ENCODE measurements at regions not wholly inside any gene's neighbourhood (a gene's known extent, or its start where the extent isn't known, plus 50 kb on each side); places are given as distances from the start of the nearest gene placed in this dataset.

DNA sequence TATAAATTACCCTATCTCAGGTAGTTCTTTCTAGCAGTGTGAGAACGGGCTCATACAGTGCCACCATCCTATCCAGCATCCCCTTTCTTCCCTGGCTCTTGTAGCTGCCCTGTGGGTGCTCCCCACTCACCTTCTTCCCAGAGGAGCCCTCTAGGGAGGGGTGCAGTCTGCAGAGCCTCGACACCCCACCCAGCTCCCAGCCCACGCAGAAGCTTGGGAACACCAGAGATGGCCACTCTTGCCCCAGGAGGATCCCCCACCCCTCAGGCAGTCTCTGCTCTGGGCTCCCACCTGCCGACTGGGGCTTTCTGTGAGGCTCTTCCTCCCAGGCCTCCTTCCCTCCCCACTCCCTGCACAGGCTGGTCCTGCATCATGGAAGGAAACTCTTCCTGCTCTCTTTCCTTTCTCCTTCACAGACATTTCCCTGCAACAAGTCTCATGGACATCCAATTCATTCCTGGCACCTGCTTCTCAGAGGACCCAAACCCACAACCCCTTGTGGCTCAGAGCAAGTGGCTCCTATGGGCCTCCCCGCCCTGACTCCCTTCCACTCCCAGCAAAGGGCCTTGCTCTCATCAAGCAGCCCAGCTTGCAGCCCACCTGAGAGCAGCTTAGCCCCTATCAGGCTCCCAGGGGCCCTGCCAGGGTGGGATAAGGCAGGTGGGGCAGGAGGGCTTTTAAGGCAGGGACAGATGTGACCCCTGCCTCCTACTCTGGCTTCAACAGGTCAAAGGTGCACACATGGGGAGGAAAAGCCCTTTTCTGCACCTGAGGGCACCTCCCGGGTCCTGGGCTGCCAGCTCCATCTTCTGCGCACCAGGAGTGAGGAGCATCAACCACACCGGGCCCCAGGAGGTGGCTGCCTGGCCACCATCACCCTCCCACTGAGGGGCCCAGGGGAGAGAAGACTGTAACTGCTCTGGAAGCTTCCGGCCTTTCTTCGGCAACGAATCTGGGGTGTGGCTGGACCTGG, 263.8 kb upstream of the TNRC6C start:
- peaks cover 61% of the 10 kb centered on the region for H3K27me3 ChIP-seq
- 65 to 90% methylated on average over 2 to 11 of the region's 11 CpGs for WGBS, 2 donors (ENCODE audit: low coverage in 1 of 2)
- TF ChIP-seq, protein P1, sequence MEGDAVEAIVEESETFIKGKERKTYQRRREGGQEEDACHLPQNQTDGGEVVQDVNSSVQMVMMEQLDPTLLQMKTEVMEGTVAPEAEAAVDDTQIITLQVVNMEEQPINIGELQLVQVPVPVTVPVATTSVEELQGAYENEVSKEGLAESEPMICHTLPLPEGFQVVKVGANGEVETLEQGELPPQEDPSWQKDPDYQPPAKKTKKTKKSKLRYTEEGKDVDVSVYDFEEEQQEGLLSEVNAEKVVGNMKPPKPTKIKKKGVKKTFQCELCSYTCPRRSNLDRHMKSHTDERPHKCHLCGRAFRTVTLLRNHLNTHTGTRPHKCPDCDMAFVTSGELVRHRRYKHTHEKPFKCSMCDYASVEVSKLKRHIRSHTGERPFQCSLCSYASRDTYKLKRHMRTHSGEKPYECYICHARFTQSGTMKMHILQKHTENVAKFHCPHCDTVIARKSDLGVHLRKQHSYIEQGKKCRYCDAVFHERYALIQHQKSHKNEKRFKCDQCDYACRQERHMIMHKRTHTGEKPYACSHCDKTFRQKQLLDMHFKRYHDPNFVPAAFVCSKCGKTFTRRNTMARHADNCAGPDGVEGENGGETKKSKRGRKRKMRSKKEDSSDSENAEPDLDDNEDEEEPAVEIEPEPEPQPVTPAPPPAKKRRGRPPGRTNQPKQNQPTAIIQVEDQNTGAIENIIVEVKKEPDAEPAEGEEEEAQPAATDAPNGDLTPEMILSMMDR (IDR thresholded peaks at IDR 0.05), result no peak
- no peak for TF ChIP-seq POLR2A (IDR thresholded peaks at IDR 0.05)
- no peak for TF ChIP-seq POLR2AphosphoS5 (IDR thresholded peaks at IDR 0.05)
- TF ChIP-seq EP300 (IDR thresholded peaks at IDR 0.05; ENCODE audit: low read depth), result no peak
- in situ Hi-C loops (cut with MboI; ENCODE audit: low pct_ligation_motif_present in 1 of 4, low pct_unique_long_range_greater_than_20kb in 1 of 4, low sequenced_read_pairs in 3 of 4) (no loop called here), intact Hi-C loops (cut with DNase I; ENCODE audit: low total_unique reads) (no loop called here)
- no peaks in the 10 kb centered on the region for H3K9me3 ChIP-seq
- no peaks in the 10 kb centered on the region for H3K36me3 ChIP-seq
- no peak for DNase-seq
- H3K4me1 ChIP-seq, result peaks cover 0 to 21% (median 9%) of the 10 kb centered on the region in 4 donors
- no peak overlapping the region for H3K27ac ChIP-seq
- no peak overlapping the region for H3K4me3 ChIP-seq

DNA sequence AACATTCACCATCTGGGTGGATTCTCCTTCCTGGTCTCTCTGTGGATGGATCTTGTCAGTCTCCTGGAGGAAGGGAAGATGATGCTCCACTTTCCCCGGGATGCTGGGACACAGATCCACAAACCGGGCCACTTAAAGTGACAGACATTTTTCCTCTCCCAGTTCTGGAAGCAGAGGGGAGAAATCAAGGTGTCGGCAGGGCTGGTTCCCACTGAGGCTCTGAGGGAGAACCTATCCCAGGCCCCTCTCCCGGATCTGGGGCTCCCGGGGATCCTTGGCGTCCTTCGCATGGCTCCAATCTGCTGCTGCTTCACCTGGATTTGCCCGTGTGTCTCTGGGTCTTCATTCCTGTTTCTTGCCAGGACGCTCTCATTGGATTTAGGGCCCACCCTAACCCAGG, 263.1 kb upstream of the TNRC6C start:
- DNase-seq, result no peak
- H3K4me1 ChIP-seq, result peaks cover 0 to 17% (median 7%) of the 10 kb centered on the region in 4 donors
- H3K27ac ChIP-seq, result no peak overlapping the region
- TF ChIP-seq POLR2AphosphoS5 (IDR thresholded peaks at IDR 0.05) (no peak), EP300 (IDR thresholded peaks at IDR 0.05; ENCODE audit: low read depth) (no peak), POLR2A (IDR thresholded peaks at IDR 0.05) (no peak)
- TF ChIP-seq, protein P1 (IDR thresholded peaks at IDR 0.05), result no peak
- intact Hi-C loops (cut with DNase I; ENCODE audit: low total_unique reads) (no loop called here), in situ Hi-C loops (cut with MboI; ENCODE audit: low pct_ligation_motif_present in 1 of 4, low pct_unique_long_range_greater_than_20kb in 1 of 4, low sequenced_read_pairs in 3 of 4) (no loop called here)
- H3K36me3 ChIP-seq, result no peaks in the 10 kb centered on the region
- H3K27me3 ChIP-seq, result peaks cover 56% of the 10 kb centered on the region
- 28 to 82% methylated on average over 2 to 9 of the region's 9 CpGs for WGBS, 2 donors (ENCODE audit: low coverage in 1 of 2)
- H3K4me3 ChIP-seq, result no peak overlapping the region
- H3K9me3 ChIP-seq, result no peaks in the 10 kb centered on the region

DNA sequence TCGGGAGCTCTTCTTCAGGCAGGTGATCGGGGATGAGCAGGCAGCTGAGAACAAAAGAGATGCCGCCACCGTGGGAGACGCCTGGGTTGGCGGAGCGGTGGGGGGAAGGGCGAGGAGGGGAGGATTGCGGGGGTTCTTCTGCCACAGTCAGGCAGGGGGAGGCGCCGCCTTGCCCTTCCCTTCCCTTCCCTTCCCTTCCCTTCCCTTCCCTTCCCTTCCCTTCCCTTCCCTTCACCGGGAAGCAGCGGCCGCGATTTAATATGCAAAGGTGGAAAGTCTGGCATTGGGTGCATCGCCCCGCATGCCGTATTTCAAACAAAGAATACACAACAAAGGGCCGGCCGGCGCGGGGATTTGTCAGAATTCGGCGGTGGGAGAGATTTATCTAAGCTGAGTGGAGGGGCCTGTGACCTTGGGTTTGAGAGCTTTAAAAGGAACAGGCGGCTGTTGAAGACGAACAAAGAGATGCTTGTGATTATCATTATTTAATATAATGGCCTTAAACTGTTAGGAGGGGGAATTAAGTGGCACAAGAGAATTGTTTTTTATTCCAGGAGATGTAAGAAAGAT, 262.3 kb upstream of the TNRC6C start:
- in situ Hi-C loops (cut with MboI; ENCODE audit: low pct_ligation_motif_present in 1 of 4, low pct_unique_long_range_greater_than_20kb in 1 of 4, low sequenced_read_pairs in 3 of 4), result no loop called here
- WGBS, 2 donors (ENCODE audit: low coverage in 1 of 2), result 5 to 33% methylated on average over 8 to 26 of the region's 26 CpGs
- Histone ChIP-seq H3K4me3 (no peak overlapping the region), H3K4me1 (peaks cover 0 to 9% (median 4%) of the 10 kb centered on the region in 4 donors), H3K36me3 (no peaks in the 10 kb centered on the region), H3K9me3 (no peaks in the 10 kb centered on the region), H3K27me3 (peaks cover 50% of the 10 kb centered on the region), H3K27ac (no peak overlapping the region)
- intact Hi-C loops (cut with DNase I; ENCODE audit: low total_unique reads), result no loop called here
- no peak for TF ChIP-seq POLR2A (IDR thresholded peaks at IDR 0.05)
- TF ChIP-seq EP300 (IDR thresholded peaks at IDR 0.05; ENCODE audit: low read depth), result no peak
- DNase-seq, result no peak

DNA sequence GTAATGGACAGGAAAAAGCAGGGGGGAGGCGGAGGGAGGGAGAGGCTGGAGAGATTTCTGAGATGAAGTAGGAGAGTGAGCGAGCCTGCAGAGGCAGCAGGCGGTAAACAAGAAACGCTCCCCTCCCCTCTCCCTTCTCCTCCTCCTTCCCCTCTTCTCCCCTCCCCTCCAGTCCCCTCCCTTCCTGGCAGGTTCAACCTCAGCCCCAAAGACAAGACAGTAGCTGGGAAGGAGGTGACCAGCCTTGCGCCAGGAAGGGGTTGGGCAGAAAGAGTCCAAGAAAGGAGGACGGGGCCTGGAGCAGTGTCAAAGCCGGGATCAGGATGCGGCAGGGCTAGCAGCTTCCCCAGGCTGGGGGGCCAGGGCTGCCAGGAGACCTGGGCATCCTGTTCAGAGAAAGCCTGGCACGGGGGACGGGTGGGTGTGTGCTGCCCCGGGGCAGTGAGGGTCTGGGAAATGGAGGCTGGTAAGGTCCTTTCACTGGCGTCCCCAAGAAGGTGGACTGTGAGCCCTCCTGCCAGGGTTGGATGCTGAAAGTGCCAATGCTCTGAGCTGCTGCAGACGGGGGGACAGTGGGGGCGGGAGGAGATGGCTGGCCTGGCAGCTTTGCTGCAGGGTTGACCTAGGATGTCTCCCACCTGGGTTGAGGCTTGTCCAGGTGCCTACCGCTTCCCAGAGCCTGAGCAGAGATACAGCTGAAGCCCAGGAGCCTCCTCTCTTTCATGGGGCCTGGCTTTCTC, 261.6 kb upstream of the TNRC6C start:
- DNase-seq, result no peak
- H3K27ac ChIP-seq, result no peak overlapping the region
- no peak overlapping the region for H3K4me3 ChIP-seq
- in situ Hi-C loops (cut with MboI; ENCODE audit: low pct_ligation_motif_present in 1 of 4, low pct_unique_long_range_greater_than_20kb in 1 of 4, low sequenced_read_pairs in 3 of 4), result no loop called here
- no peaks in the 10 kb centered on the region for H3K36me3 ChIP-seq
- WGBS, 2 donors (ENCODE audit: low coverage in 1 of 2), result 29 to 60% methylated on average over 9 to 15 of the region's 15 CpGs
- TF ChIP-seq EP300 (IDR thresholded peaks at IDR 0.05; ENCODE audit: low read depth), result no peak
- TF ChIP-seq, protein P1 (IDR thresholded peaks at IDR 0.05), result no peak
- TF ChIP-seq POLR2A (IDR thresholded peaks at IDR 0.05), result no peak
- TF ChIP-seq POLR2AphosphoS5 (IDR thresholded peaks at IDR 0.05), result no peak
- peaks cover 0 to 9% (median 4%) of the 10 kb centered on the region in 4 donors for H3K4me1 ChIP-seq
- no peaks in the 10 kb centered on the region for H3K9me3 ChIP-seq
- intact Hi-C loops (cut with DNase I; ENCODE audit: low total_unique reads), result no loop called here
- peaks cover 46% of the 10 kb centered on the region for H3K27me3 ChIP-seq

All from transverse colon (tissue), 4 donors.